Common myeloid progenitor, CD34-positive (primary cell): ENCODE measurements at regions not wholly inside any gene's neighbourhood (a gene's known extent, or its start where the extent isn't known, plus 50 kb on each side); places are given as distances from the start of the nearest gene placed in this dataset.

Source experiments
- CTCF ChIA-PET: fragments of 350-600 bp; sonication (Branson Sonifier 250); formaldehyde crosslinking; loops from one replicate; lab custom pipeline; 2021; ENCODE audit warnings: antibody characterized with exemption; lab: Charles Lee
- POLR2A ChIA-PET: fragments of 350-600 bp; sonication (Branson Sonifier 250); formaldehyde crosslinking; loops from one replicate; lab custom pipeline; 2021; ENCODE audit warnings: antibody characterized with exemption; lab: Charles Lee
- DNase-seq, 3 donors: peaks; one replicate each; pipeline versions ENCODE4 v3.0.0 to v3.0.0-alpha.2; 2013
- H3K27ac ChIP-seq, 2 experiments: 1 replicate in 1 of 2; 2 replicates in 1 of 2; pipeline ENCODE4 v1.7.0; 2013; ENCODE audit warnings: inconsistent platforms in 2 of 2, low read length in 2 of 2, mild to moderate bottlenecking in 2 of 2, low read depth in 1 of 2, moderate library complexity in 1 of 2; ENCODE audit not compliant: severe bottlenecking in 2 of 2, insufficient read depth in 1 of 2, poor library complexity in 1 of 2
- H3K27me3 ChIP-seq, 5 experiments: replicated peaks in 2 of 5; 1 replicate in 3 of 5; 2 replicates in 2 of 5; pipeline versions ENCODE4 v1.6.1 to v1.7.0; 2013; ENCODE audit warnings: low read length in 4 of 5, mild to moderate bottlenecking in 2 of 5, moderate library complexity in 2 of 5, inconsistent platforms in 1 of 5; ENCODE audit not compliant: insufficient read depth in 5 of 5, control insufficient read depth in 4 of 5
- H3K36me3 ChIP-seq, 4 experiments: 1 replicate in 2 of 4; 2 replicates in 2 of 4; pipeline versions ENCODE4 v1.6.1 to v1.7.0; 2013; ENCODE audit warnings: low read length in 3 of 4, control low read depth in 1 of 4, mild to moderate bottlenecking in 1 of 4; ENCODE audit not compliant: control insufficient read depth in 4 of 4, insufficient read depth in 4 of 4
- H3K4me1 ChIP-seq, 4 experiments: 1 replicate in 3 of 4; 2 replicates in 1 of 4; pipeline versions ENCODE4 v1.6.1 to v1.7.1; 2013; ENCODE audit warnings: low read length in 3 of 4, mild to moderate bottlenecking in 3 of 4, control low read depth in 1 of 4, inconsistent platforms in 1 of 4, moderate library complexity in 1 of 4; ENCODE audit not compliant: control insufficient read depth in 4 of 4, insufficient read depth in 4 of 4; ENCODE audit errors: control extremely low read depth in 1 of 4
- H3K4me3 ChIP-seq, 7 experiments: 1 replicate in 4 of 7; 2 replicates in 3 of 7; pipeline versions ENCODE4 v1.5.1 to v1.7.0; 2013; ENCODE audit warnings: mild to moderate bottlenecking in 7 of 7, low read length in 6 of 7, moderate library complexity in 6 of 7, inconsistent platforms in 2 of 7, low read depth in 2 of 7, control low read depth in 1 of 7; ENCODE audit not compliant: insufficient read depth in 4 of 7, control insufficient read depth in 1 of 7; ENCODE audit errors: extremely low read depth in 1 of 7
- H3K9me3 ChIP-seq, 5 experiments: 1 replicate in 4 of 5; 2 replicates in 1 of 5; pipeline versions ENCODE4 v1.6.1 to v1.7.1; 2013; ENCODE audit warnings: low read length in 4 of 5, mild to moderate bottlenecking in 2 of 5, inconsistent platforms in 1 of 5, low read depth in 1 of 5, moderate library complexity in 1 of 5; ENCODE audit not compliant: control insufficient read depth in 4 of 5, insufficient read depth in 2 of 5; ENCODE audit errors: control extremely low read depth in 1 of 5
- WGBS: methylation state at CpG from one replicate; pipeline ENCODE4 v1.1.5; 2013; ENCODE audit not compliant: insufficient coverage; 5-methylcytosine and 5-hydroxymethylcytosine counted together

GRCh38 chr3:113124256-113124830 lies 87.0 kb upstream of the BOC start:
- no peak for DNase-seq
- Histone ChIP-seq H3K9me3 (no peaks in the 10 kb centered on the region), H3K27me3 (no peaks in the 10 kb centered on the region), H3K27ac (no peak overlapping the region), H3K4me3 (no peak overlapping the region), H3K36me3 (no peaks in the 10 kb centered on the region), H3K4me1 (no peaks in the 10 kb centered on the region)
- ChIA-PET POLR2A (no interaction called here), CTCF (interaction anchor here (0.9 kb wide), 1 partner anchor 12 kb away, joined by 3 read pairs; no protein-coding TSS in a partner anchor)
- 94% methylated on average over 2 of the region's 13 CpGs for WGBS

GRCh38 chr3:113125951-113126350 lies 85.4 kb upstream of the BOC start:
- 100% methylated on average over 2 of the region's 4 CpGs for WGBS
- no peaks in the 10 kb centered on the region for H3K27me3 ChIP-seq
- POLR2A ChIA-PET, result no interaction called here
- no peaks in the 10 kb centered on the region for H3K9me3 ChIP-seq
- H3K36me3 ChIP-seq, result no peaks in the 10 kb centered on the region
- H3K4me3 ChIP-seq, result no peak overlapping the region
- CTCF ChIA-PET, result no interaction called here
- no peaks in the 10 kb centered on the region for H3K4me1 ChIP-seq
- DNase-seq, result no peak
- no peak overlapping the region for H3K27ac ChIP-seq

GRCh38 chr3:113128386-113129015 lies 82.9 kb upstream of the BOC start:
- WGBS, result 89% methylated on average over 3 of the region's 9 CpGs
- no peaks in the 10 kb centered on the region for H3K27me3 ChIP-seq
- DNase-seq, result no peak
- POLR2A ChIA-PET, result no interaction called here
- no peaks in the 10 kb centered on the region for H3K9me3 ChIP-seq
- CTCF ChIA-PET, result interaction anchor here (1.5 kb wide), 2 partner anchors 16 to 160 kb away, joined by 3 to 6 read pairs; no protein-coding TSS in a partner anchor
- no peaks in the 10 kb centered on the region for H3K36me3 ChIP-seq
- no peak overlapping the region for H3K27ac ChIP-seq
- no peak overlapping the region for H3K4me3 ChIP-seq
- H3K4me1 ChIP-seq, result no peaks in the 10 kb centered on the region

GRCh38 chr3:113129168-113129567 lies 82.2 kb upstream of the BOC start:
- no peak overlapping the region for H3K4me3 ChIP-seq
- H3K4me1 ChIP-seq, result no peaks in the 10 kb centered on the region
- DNase-seq, result no peak
- CTCF ChIA-PET, result interaction anchor here (1.5 kb wide), 2 partner anchors 15 to 159 kb away, joined by 3 to 6 read pairs; no protein-coding TSS in a partner anchor
- H3K36me3 ChIP-seq, result no peaks in the 10 kb centered on the region
- POLR2A ChIA-PET, result no interaction called here
- no peaks in the 10 kb centered on the region for H3K27me3 ChIP-seq
- H3K9me3 ChIP-seq, result no peaks in the 10 kb centered on the region
- H3K27ac ChIP-seq, result no peak overlapping the region
- WGBS, result 98% methylated on average over 5 of the region's 5 CpGs

- Histone ChIP-seq H3K27ac (no peak overlapping the region), H3K27me3 (no peaks in the 10 kb centered on the region), H3K4me3 (no peak overlapping the region), H3K9me3 (no peaks in the 10 kb centered on the region), H3K36me3 (no peaks in the 10 kb centered on the region), H3K4me1 (no peaks in the 10 kb centered on the region)
- CTCF ChIA-PET, result interaction anchor here (1.6 to 6.1 kb wide), 2 partner anchors 138 to 155 kb away, joined by 3 to 62 read pairs; no protein-coding TSS in a partner anchor
- POLR2A ChIA-PET, result interaction anchor here (0.7 kb wide), 1 partner anchor 453 kb away, joined by 3 read pairs; no protein-coding TSS in a partner anchor
- 96% methylated on average over 2 of the region's 2 CpGs for WGBS
- no peak for DNase-seq
These were observed 78.8 kb upstream of the BOC start for GRCh38 chr3:113132571-113132996.

GRCh38 chr3:113133140-113133539 lies 78.2 kb upstream of the BOC start:
- Histone ChIP-seq H3K4me3 (no peak overlapping the region), H3K27me3 (no peaks in the 10 kb centered on the region), H3K9me3 (peaks cover 0 to 2% (median 0%) of the 10 kb centered on the region in 5 experiments), H3K36me3 (no peaks in the 10 kb centered on the region), H3K27ac (no peak overlapping the region), H3K4me1 (no peaks in the 10 kb centered on the region)
- ChIA-PET POLR2A (interaction anchor here (0.7 kb wide), 1 partner anchor 453 kb away, joined by 3 read pairs; no protein-coding TSS in a partner anchor), CTCF (interaction anchor here (1.6 to 6.1 kb wide), 3 partner anchors 10 to 155 kb away, joined by 3 to 62 read pairs (median 7); no protein-coding TSS in a partner anchor)
- DNase-seq, result no peak
- 100% methylated on average over 1 of the region's 3 CpGs for WGBS

- POLR2A ChIA-PET, result no interaction called here
- Histone ChIP-seq H3K27me3 (no peaks in the 10 kb centered on the region), H3K36me3 (no peaks in the 10 kb centered on the region), H3K27ac (no peak overlapping the region), H3K4me3 (no peak overlapping the region), H3K4me1 (no peaks in the 10 kb centered on the region), H3K9me3 (peaks cover 0 to 2% (median 0%) of the 10 kb centered on the region in 5 experiments)
- CTCF ChIA-PET, result interaction anchor here (0.6 to 6.1 kb wide), 11 partner anchors 11 to 152 kb away, joined by 3 to 62 read pairs (median 3); no protein-coding TSS in a partner anchor
- 88% methylated on average over 3 of the region's 6 CpGs for WGBS
- peak; percentile 26 to 44 (median 43) for DNase-seq
These were observed 75.3 kb upstream of the BOC start for GRCh38 chr3:113136071-113136470.
